ENCODE measurements at regions not wholly inside any gene's neighbourhood (a gene's known extent, or its start where the extent isn't known, plus 50 kb on each side); places are given as distances from the start of the nearest gene placed in this dataset.

GRCh38 chr4:100067255-100067654 lies 117.2 kb upstream of the H2AZ1 start:
- intact Hi-C loops (cut with micrococcal nuclease), result loop anchor here (10.0 kb wide), 1 partner anchor 72 kb away; no protein-coding TSS in a partner anchor
- no peak overlapping the region for H3K4me2 ChIP-seq (ENCODE audit: insufficient read depth, low read length)
- BruUV-seq (replicated peaks), result no TSS peak
- no peaks in the 10 kb centered on the region for H3K9me3 ChIP-seq (replicated peaks; ENCODE audit: control insufficient read depth, insufficient read depth, low read depth, low read length)
- no peaks in the 10 kb centered on the region for H3K79me2 ChIP-seq (ENCODE audit: control insufficient read depth, insufficient read depth, low read length)
- no peak for ATAC-seq
- no peak for DNase-seq (ENCODE audit: extremely low read depth in 1 of 4, low spot score in 3 of 4)
- H3K36me3 ChIP-seq (ENCODE audit: control insufficient read depth, insufficient read depth, low read length), result no peaks in the 10 kb centered on the region
- in situ Hi-C loops (cut with MboI), result no loop called here
- FAIRE-seq, result no peak
- H2AFZ ChIP-seq (ENCODE audit: low read depth, low read length), result no peak overlapping the region
- H3K4me1 ChIP-seq (replicated peaks in 1 of 2; ENCODE audit: control insufficient read depth in 2 of 2, insufficient read depth in 2 of 2, low read length in 2 of 2), result no peaks in the 10 kb centered on the region
- H3K27ac ChIP-seq (ENCODE audit: extremely low read depth, low read depth, low read length), result no peak overlapping the region
- H3K27me3 ChIP-seq (ENCODE audit: control insufficient read depth in 2 of 2, insufficient read depth in 2 of 2, low read length in 2 of 2), result no peaks in the 10 kb centered on the region
- 0% methylated on average over 12 of the region's 12 CpGs for WGBS (ENCODE audit: insufficient coverage, low coverage, missing lambda C conversion rate)
- H3K9ac ChIP-seq (ENCODE audit: insufficient read depth in 1 of 2, low read depth in 2 of 2, low read length in 2 of 2), result no peak overlapping the region
- ChIA-PET POLR2A (no interaction called here), CTCF (ENCODE audit: low intra/inter-chr PET ratio) (no interaction called here)
- no peaks in the 10 kb centered on the region for H3K9me1 ChIP-seq (ENCODE audit: control insufficient read depth, insufficient read depth, low read length)
- H3K4me3 ChIP-seq, result no peak overlapping the region
- no peaks in the 10 kb centered on the region for H4K20me1 ChIP-seq (replicated peaks; ENCODE audit: control insufficient read depth, insufficient read depth, low read length)
- no peak for TF ChIP-seq DPF2 (IDR thresholded peaks at IDR 0.05)
- TF ChIP-seq NR0B1 (IDR thresholded peaks at IDR 0.05; ENCODE audit: partially characterized antibody), result no peak
- TF ChIP-seq ZNF124 (CRISPR knock-in tag; IDR thresholded peaks at IDR 0.05), result no peak
- no peak for TF ChIP-seq ATF1 (CRISPR knock-in tag; IDR thresholded peaks at IDR 0.05)
- no peak for TF ChIP-seq ATF1 (tag; IDR thresholded peaks at IDR 0.05)
- no peak for TF ChIP-seq ILF3 (IDR thresholded peaks at IDR 0.05; ENCODE audit: borderline replicate concordance)
- TF ChIP-seq CLOCK (CRISPR knock-in tag; IDR thresholded peaks at IDR 0.05; ENCODE audit: borderline replicate concordance), result no peak
- TF ChIP-seq ZNF512 (tag; IDR thresholded peaks at IDR 0.05), result no peak
- no peak for TF ChIP-seq MEF2D (tag; conservative IDR thresholded peaks at IDR 0.05; ENCODE audit: low read depth)
- TF ChIP-seq ZNF316 (IDR thresholded peaks at IDR 0.05), result no peak
- no peak for TF ChIP-seq POLR2H (tag; IDR thresholded peaks at IDR 0.05; ENCODE audit: low read depth)
- no peak for TF ChIP-seq CBX8 (IDR thresholded peaks at IDR 0.05; ENCODE audit: borderline replicate concordance, extremely low read depth, low read depth, low read length, poor library complexity, severe bottlenecking)
- no peak for TF ChIP-seq RBFOX2 (IDR thresholded peaks at IDR 0.05; ENCODE audit: low read depth, low read length)
- TF ChIP-seq SMARCB1 (IDR thresholded peaks at IDR 0.05; ENCODE audit: insufficient read length, low read depth), result no peak

Data from K562 (cell line).